ENCODE measurements at regions not wholly inside any gene's neighbourhood (a gene's known extent, or its start where the extent isn't known, plus 50 kb on each side); places are given as distances from the start of the nearest gene placed in this dataset.
"Not testable (repeated sequence)": the region's sequence is repeated elsewhere in the genome, so short reads cannot be mapped to it uniquely, and the experiment has no call there.

- no peak overlapping the region for H3K27ac ChIP-seq (ENCODE audit: low read length)
- H3K4me1 ChIP-seq (ENCODE audit: control insufficient read depth, insufficient read depth, low read length): no peaks in the 10 kb centered on the region
- 34% methylated on average over 2 of the region's 2 CpGs for WGBS
- ATAC-seq (no peak), DNase-seq (no peak)
- intact Hi-C loops (cut with DNase I): no loop called here
- no peaks in the 10 kb centered on the region for H3K9me3 ChIP-seq (ENCODE audit: control insufficient read depth, low read length)
- H3K27me3 ChIP-seq (ENCODE audit: control insufficient read depth, insufficient read depth): no peaks in the 10 kb centered on the region
- no peak overlapping the region for H3K4me3 ChIP-seq (ENCODE audit: low read length)
These were observed 334.2 kb upstream of the SGCG start for GRCh38 chr13:22846551-22846950.

- 86% methylated on average over 32 of the region's 32 CpGs for WGBS
- H3K9me3 ChIP-seq (ENCODE audit: control insufficient read depth, low read length): no peaks in the 10 kb centered on the region
- ATAC-seq (no peak), DNase-seq (no peak)
- H3K27ac ChIP-seq (ENCODE audit: low read length): no peak overlapping the region
- no peaks in the 10 kb centered on the region for H3K27me3 ChIP-seq (ENCODE audit: control insufficient read depth, insufficient read depth)
- H3K4me3 ChIP-seq (ENCODE audit: low read length): no peak overlapping the region
- intact Hi-C loops (cut with DNase I): no loop called here
- H3K4me1 ChIP-seq (ENCODE audit: control insufficient read depth, insufficient read depth, low read length): no peaks in the 10 kb centered on the region
These were observed 332.2 kb upstream of the SGCG start for GRCh38 chr13:22848539-22849052.

GRCh38 chr13:22855926-22856325 lies 324.9 kb upstream of the SGCG start:
- no peaks in the 10 kb centered on the region for H3K4me1 ChIP-seq (ENCODE audit: control insufficient read depth, insufficient read depth, low read length)
- no peak for ATAC-seq
- no peak overlapping the region for H3K4me3 ChIP-seq (ENCODE audit: low read length)
- WGBS: 62% methylated on average over 2 of the region's 2 CpGs
- no peak for DNase-seq
- no peaks in the 10 kb centered on the region for H3K27me3 ChIP-seq (ENCODE audit: control insufficient read depth, insufficient read depth)
- no peaks in the 10 kb centered on the region for H3K9me3 ChIP-seq (ENCODE audit: control insufficient read depth, low read length)
- no peak overlapping the region for H3K27ac ChIP-seq (ENCODE audit: low read length)
- intact Hi-C loops (cut with DNase I): no loop called here

- intact Hi-C loops (cut with DNase I); H3K4me3 ChIP-seq (ENCODE audit: low read length); H3K27me3 ChIP-seq (ENCODE audit: control insufficient read depth, insufficient read depth); H3K27ac ChIP-seq (ENCODE audit: low read length); ATAC-seq; H3K9me3 ChIP-seq (ENCODE audit: control insufficient read depth, low read length); DNase-seq; H3K4me1 ChIP-seq (ENCODE audit: control insufficient read depth, insufficient read depth, low read length): not testable (repeated sequence)
- WGBS: 95% methylated on average over 23 of the region's 32 CpGs
These were observed 321.8 kb upstream of the SGCG start for GRCh38 chr13:22858980-22859379.

- 92% methylated on average over 21 of the region's 21 CpGs for WGBS
- H3K4me1 ChIP-seq (ENCODE audit: control insufficient read depth, insufficient read depth, low read length); H3K9me3 ChIP-seq (ENCODE audit: control insufficient read depth, low read length); intact Hi-C loops (cut with DNase I); DNase-seq; H3K27ac ChIP-seq (ENCODE audit: low read length); ATAC-seq; H3K27me3 ChIP-seq (ENCODE audit: control insufficient read depth, insufficient read depth); H3K4me3 ChIP-seq (ENCODE audit: low read length): not testable (repeated sequence)
These were observed 321.4 kb upstream of the SGCG start for GRCh38 chr13:22859411-22859810.

- intact Hi-C loops (cut with DNase I): no loop called here
- H3K9me3 ChIP-seq (ENCODE audit: control insufficient read depth, low read length): no peaks in the 10 kb centered on the region
- no peak for ATAC-seq
- H3K27me3 ChIP-seq (ENCODE audit: control insufficient read depth, insufficient read depth): no peaks in the 10 kb centered on the region
- H3K4me3 ChIP-seq (ENCODE audit: low read length): no peak overlapping the region
- no peak for DNase-seq
- H3K27ac ChIP-seq (ENCODE audit: low read length): no peak overlapping the region
- no peaks in the 10 kb centered on the region for H3K4me1 ChIP-seq (ENCODE audit: control insufficient read depth, insufficient read depth, low read length)
These were observed 318.8 kb upstream of the SGCG start for GRCh38 chr13:22861958-22862466.

- no peak overlapping the region for H3K27ac ChIP-seq (ENCODE audit: low read length)
- H3K27me3 ChIP-seq (ENCODE audit: control insufficient read depth, insufficient read depth): no peaks in the 10 kb centered on the region
- H3K4me3 ChIP-seq (ENCODE audit: low read length): no peak overlapping the region
- intact Hi-C loops (cut with DNase I): no loop called here
- H3K9me3 ChIP-seq (ENCODE audit: control insufficient read depth, low read length): no peaks in the 10 kb centered on the region
- no peaks in the 10 kb centered on the region for H3K4me1 ChIP-seq (ENCODE audit: control insufficient read depth, insufficient read depth, low read length)
- no peak for DNase-seq
- no peak for ATAC-seq
These were observed 318.3 kb upstream of the SGCG start for GRCh38 chr13:22862478-22862877.

- Histone ChIP-seq H3K27me3 (ENCODE audit: control insufficient read depth, insufficient read depth) (no peaks in the 10 kb centered on the region), H3K27ac (ENCODE audit: low read length) (no peak overlapping the region), H3K4me3 (ENCODE audit: low read length) (no peak overlapping the region), H3K4me1 (ENCODE audit: control insufficient read depth, insufficient read depth, low read length) (no peaks in the 10 kb centered on the region), H3K9me3 (ENCODE audit: control insufficient read depth, low read length) (no peaks in the 10 kb centered on the region)
- 95% methylated on average over 9 of the region's 9 CpGs for WGBS
- DNase-seq (no peak), ATAC-seq (no peak)
- intact Hi-C loops (cut with DNase I): no loop called here
These were observed 314.6 kb upstream of the SGCG start for GRCh38 chr13:22866221-22866620.

- 81% methylated on average over 2 of the region's 2 CpGs for WGBS
- ATAC-seq (no peak), DNase-seq (no peak)
- intact Hi-C loops (cut with DNase I): no loop called here
- no peak overlapping the region for H3K27ac ChIP-seq (ENCODE audit: low read length)
- no peaks in the 10 kb centered on the region for H3K9me3 ChIP-seq (ENCODE audit: control insufficient read depth, low read length)
- no peaks in the 10 kb centered on the region for H3K4me1 ChIP-seq (ENCODE audit: control insufficient read depth, insufficient read depth, low read length)
- H3K4me3 ChIP-seq (ENCODE audit: low read length): no peak overlapping the region
- H3K27me3 ChIP-seq (ENCODE audit: control insufficient read depth, insufficient read depth): no peaks in the 10 kb centered on the region
These were observed 309.5 kb upstream of the SGCG start for GRCh38 chr13:22871231-22871630.

- no peak overlapping the region for H3K4me3 ChIP-seq (ENCODE audit: low read length)
- no peaks in the 10 kb centered on the region for H3K9me3 ChIP-seq (ENCODE audit: control insufficient read depth, low read length)
- ATAC-seq: no peak
- H3K4me1 ChIP-seq (ENCODE audit: control insufficient read depth, insufficient read depth, low read length): no peaks in the 10 kb centered on the region
- 76% methylated on average over 1 of the region's 1 CpG for WGBS
- no peaks in the 10 kb centered on the region for H3K27me3 ChIP-seq (ENCODE audit: control insufficient read depth, insufficient read depth)
- H3K27ac ChIP-seq (ENCODE audit: low read length): no peak overlapping the region
- DNase-seq: no peak
- intact Hi-C loops (cut with DNase I): no loop called here
These were observed 305.9 kb upstream of the SGCG start for GRCh38 chr13:22874839-22875238.

GRCh38 chr13:22877421-22877820 lies 303.4 kb upstream of the SGCG start:
- DNase-seq (no peak), ATAC-seq (no peak)
- Histone ChIP-seq H3K4me1 (ENCODE audit: control insufficient read depth, insufficient read depth, low read length) (no peaks in the 10 kb centered on the region), H3K27me3 (ENCODE audit: control insufficient read depth, insufficient read depth) (no peaks in the 10 kb centered on the region), H3K27ac (ENCODE audit: low read length) (no peak overlapping the region), H3K4me3 (ENCODE audit: low read length) (no peak overlapping the region), H3K9me3 (ENCODE audit: control insufficient read depth, low read length) (no peaks in the 10 kb centered on the region)
- WGBS: 82% methylated on average over 4 of the region's 4 CpGs
- intact Hi-C loops (cut with DNase I): no loop called here

All from right cardiac atrium (tissue), 5 donors.